ENCODE measurements at regions not wholly inside any gene's neighbourhood (a gene's known extent, or its start where the extent isn't known, plus 50 kb on each side); places are given as distances from the start of the nearest gene placed in this dataset.
A peak's percentile ranks its signal among the peaks of the same experiment; 100 is the strongest.

DNA sequence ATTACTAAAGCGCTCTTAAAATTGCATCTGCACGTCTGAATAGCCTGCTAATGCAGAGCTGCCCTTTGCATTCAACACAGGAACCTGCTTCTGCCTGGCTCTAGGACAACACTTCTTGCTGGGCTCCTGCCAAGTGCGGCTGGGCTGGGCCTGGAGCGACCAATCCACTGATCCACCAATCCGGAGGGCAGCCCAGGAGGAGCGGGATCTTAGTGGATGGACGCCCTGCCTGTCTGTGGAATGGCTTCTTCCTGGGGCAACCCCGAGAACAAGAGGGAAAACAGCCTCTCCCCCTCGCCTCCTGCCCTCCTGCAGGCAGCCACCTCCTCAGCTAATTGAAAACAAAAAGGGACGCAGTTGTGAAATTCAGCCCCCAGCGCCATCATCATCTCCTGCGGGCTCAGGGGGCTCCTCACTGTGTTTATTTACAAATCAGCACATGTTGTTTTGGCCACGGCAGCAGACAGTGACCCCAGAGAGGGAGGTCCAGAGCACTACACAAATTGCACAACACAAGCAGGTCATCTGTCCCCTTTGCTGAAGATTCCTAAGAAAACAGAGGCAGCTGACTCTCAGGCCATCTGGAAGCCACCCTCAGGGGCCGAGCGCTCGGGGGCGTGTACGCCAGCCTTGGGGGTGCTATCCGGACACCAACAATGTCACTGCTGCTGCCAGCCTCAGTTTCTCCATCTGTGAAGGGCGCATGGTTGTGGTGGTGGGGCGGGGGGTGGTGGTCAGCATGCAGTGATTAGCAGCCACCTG, 57.3 kb downstream of the GADD45G start:
- H3K36me3 ChIP-seq (ENCODE audit: insufficient read depth, low read length): no peaks in the 10 kb centered on the region
- TF ChIP-seq, protein P1, sequence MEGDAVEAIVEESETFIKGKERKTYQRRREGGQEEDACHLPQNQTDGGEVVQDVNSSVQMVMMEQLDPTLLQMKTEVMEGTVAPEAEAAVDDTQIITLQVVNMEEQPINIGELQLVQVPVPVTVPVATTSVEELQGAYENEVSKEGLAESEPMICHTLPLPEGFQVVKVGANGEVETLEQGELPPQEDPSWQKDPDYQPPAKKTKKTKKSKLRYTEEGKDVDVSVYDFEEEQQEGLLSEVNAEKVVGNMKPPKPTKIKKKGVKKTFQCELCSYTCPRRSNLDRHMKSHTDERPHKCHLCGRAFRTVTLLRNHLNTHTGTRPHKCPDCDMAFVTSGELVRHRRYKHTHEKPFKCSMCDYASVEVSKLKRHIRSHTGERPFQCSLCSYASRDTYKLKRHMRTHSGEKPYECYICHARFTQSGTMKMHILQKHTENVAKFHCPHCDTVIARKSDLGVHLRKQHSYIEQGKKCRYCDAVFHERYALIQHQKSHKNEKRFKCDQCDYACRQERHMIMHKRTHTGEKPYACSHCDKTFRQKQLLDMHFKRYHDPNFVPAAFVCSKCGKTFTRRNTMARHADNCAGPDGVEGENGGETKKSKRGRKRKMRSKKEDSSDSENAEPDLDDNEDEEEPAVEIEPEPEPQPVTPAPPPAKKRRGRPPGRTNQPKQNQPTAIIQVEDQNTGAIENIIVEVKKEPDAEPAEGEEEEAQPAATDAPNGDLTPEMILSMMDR (IDR thresholded peaks at IDR 0.05; ENCODE audit: extremely low read depth, low read depth, low read length): no peak
- H3K4me1 ChIP-seq (ENCODE audit: insufficient read depth, low read length): no peaks in the 10 kb centered on the region
- H3K9me3 ChIP-seq (ENCODE audit: low read depth, low read length): no peaks in the 10 kb centered on the region
- H2AFZ ChIP-seq (ENCODE audit: low read length): peak overlapping the region; percentile 65
- DNase-seq (ENCODE audit: insufficient read length, low spot score, missing footprints): peak; percentile 89
- H4K20me1 ChIP-seq (ENCODE audit: insufficient read depth, low read length): no peaks in the 10 kb centered on the region
- H3K4me2 ChIP-seq (ENCODE audit: insufficient read depth, low read length): no peak overlapping the region
- no peaks in the 10 kb centered on the region for H3K27me3 ChIP-seq (ENCODE audit: insufficient read depth, low read length)
- no peak overlapping the region for H3K27ac ChIP-seq (ENCODE audit: low read depth, low read length)
- H3K4me3 ChIP-seq (ENCODE audit: insufficient read depth, low read length): no peak overlapping the region
- no peaks in the 10 kb centered on the region for H3K79me2 ChIP-seq (ENCODE audit: insufficient read depth, low read length)

DNA sequence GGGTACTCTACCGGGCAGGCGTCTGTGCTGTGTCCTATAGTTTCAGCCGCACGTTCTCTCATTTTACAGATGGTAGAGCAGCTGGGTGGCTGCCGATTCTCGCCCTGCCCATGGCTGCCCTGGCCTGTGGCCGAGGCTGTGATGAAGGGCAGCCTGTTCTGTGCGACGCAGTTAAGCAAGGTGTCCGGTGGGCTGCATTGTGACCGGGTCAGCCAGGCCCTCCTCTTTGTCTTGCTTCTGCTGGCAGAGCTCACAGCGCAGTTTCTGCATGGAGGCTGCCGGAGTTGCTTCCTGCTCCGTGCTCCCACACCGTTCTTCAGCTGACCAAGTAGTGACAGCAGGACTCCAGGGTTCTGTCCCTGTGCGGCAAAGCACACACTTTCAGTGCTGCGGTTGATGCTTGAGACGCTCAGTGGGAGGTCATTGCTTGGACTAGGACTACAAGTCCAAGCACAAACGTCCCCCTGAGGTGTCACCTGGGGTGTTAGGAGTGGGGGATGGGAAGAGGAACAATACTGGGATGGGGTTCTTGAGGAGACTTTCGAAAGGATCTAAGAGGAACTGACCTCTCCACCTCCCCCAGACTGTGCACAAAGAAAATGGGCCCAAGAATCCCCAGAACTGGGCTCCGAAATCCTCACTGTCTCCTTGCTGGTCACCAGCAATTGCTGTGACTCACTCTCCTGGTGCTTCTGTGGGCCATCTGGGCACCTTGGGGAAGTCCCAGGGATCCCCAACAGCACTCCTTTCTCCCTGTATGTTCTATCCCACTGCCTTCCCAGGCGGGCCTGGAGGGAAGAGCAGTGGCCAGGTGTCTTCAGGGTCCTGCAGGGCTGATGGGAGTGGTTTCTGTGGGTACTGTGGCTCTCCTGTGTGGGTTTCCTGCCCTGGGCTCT, 58.2 kb downstream of the GADD45G start:
- H3K27me3 ChIP-seq (ENCODE audit: insufficient read depth, low read length): no peaks in the 10 kb centered on the region
- H3K9me3 ChIP-seq (ENCODE audit: low read depth, low read length): no peaks in the 10 kb centered on the region
- H3K27ac ChIP-seq (ENCODE audit: low read depth, low read length): no peak overlapping the region
- no peak overlapping the region for H3K4me3 ChIP-seq (ENCODE audit: insufficient read depth, low read length)
- no peaks in the 10 kb centered on the region for H3K79me2 ChIP-seq (ENCODE audit: insufficient read depth, low read length)
- DNase-seq (ENCODE audit: insufficient read length, low spot score, missing footprints): no peak
- H2AFZ ChIP-seq (ENCODE audit: low read length): no peak overlapping the region
- H4K20me1 ChIP-seq (ENCODE audit: insufficient read depth, low read length): no peaks in the 10 kb centered on the region
- TF ChIP-seq, protein P1 (IDR thresholded peaks at IDR 0.05; ENCODE audit: extremely low read depth, low read depth, low read length): no peak
- no peaks in the 10 kb centered on the region for H3K4me1 ChIP-seq (ENCODE audit: insufficient read depth, low read length)
- H3K36me3 ChIP-seq (ENCODE audit: insufficient read depth, low read length): no peaks in the 10 kb centered on the region
- H3K4me2 ChIP-seq (ENCODE audit: insufficient read depth, low read length): no peak overlapping the region

DNA sequence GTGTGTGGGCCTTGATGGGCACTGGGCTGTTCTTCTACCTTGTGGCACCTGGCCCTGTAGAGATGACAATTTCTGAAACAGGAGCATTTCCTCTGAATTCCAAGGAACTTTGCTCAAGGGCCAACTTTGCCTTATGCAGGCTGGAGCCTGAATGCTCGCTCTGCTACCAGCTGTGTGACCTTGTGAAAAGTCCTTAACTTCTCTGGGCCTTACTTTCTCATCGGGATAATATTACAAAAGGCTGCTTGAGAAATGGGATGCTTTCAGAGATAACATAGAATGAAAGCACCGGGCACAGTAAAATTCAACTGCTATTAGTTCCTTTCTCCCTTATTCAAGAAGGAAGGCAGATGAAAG, 58.8 kb downstream of the GADD45G start:
- no peaks in the 10 kb centered on the region for H4K20me1 ChIP-seq (ENCODE audit: insufficient read depth, low read length)
- H3K4me1 ChIP-seq (ENCODE audit: insufficient read depth, low read length): no peaks in the 10 kb centered on the region
- TF ChIP-seq, protein P1 (IDR thresholded peaks at IDR 0.05; ENCODE audit: extremely low read depth, low read depth, low read length): no peak
- H3K4me3 ChIP-seq (ENCODE audit: insufficient read depth, low read length): no peak overlapping the region
- no peaks in the 10 kb centered on the region for H3K9me3 ChIP-seq (ENCODE audit: low read depth, low read length)
- no peaks in the 10 kb centered on the region for H3K79me2 ChIP-seq (ENCODE audit: insufficient read depth, low read length)
- no peak overlapping the region for H3K4me2 ChIP-seq (ENCODE audit: insufficient read depth, low read length)
- H2AFZ ChIP-seq (ENCODE audit: low read length): no peak overlapping the region
- no peak for DNase-seq (ENCODE audit: insufficient read length, low spot score, missing footprints)
- H3K27ac ChIP-seq (ENCODE audit: low read depth, low read length): no peak overlapping the region
- H3K36me3 ChIP-seq (ENCODE audit: insufficient read depth, low read length): no peaks in the 10 kb centered on the region
- no peaks in the 10 kb centered on the region for H3K27me3 ChIP-seq (ENCODE audit: insufficient read depth, low read length)

DNA sequence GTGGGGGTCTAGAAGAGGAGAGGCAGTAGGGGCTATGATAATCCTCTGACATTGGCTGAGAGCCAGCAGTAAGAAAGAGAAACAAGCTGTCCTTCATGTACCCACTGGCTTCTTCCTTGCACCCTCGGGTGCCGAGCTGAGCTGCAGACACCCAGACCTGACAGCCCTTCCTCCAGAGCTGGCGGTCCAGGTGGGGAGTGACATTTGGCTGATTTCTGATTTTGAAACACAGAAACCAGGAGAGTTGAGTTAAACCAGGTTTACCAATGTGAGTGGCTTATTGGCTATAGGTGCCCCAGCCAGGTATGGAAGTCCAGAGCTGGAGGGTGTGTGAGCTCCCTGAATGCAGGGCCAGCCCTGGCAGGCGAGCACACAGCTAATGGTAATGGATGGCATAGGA, 59.2 kb downstream of the GADD45G start:
- no peaks in the 10 kb centered on the region for H3K27me3 ChIP-seq (ENCODE audit: insufficient read depth, low read length)
- no peaks in the 10 kb centered on the region for H4K20me1 ChIP-seq (ENCODE audit: insufficient read depth, low read length)
- H3K9me3 ChIP-seq (ENCODE audit: low read depth, low read length): no peaks in the 10 kb centered on the region
- TF ChIP-seq, protein P1 (IDR thresholded peaks at IDR 0.05; ENCODE audit: extremely low read depth, low read depth, low read length): no peak
- no peaks in the 10 kb centered on the region for H3K79me2 ChIP-seq (ENCODE audit: insufficient read depth, low read length)
- H3K4me2 ChIP-seq (ENCODE audit: insufficient read depth, low read length): no peak overlapping the region
- H2AFZ ChIP-seq (ENCODE audit: low read length): no peak overlapping the region
- no peaks in the 10 kb centered on the region for H3K36me3 ChIP-seq (ENCODE audit: insufficient read depth, low read length)
- H3K4me3 ChIP-seq (ENCODE audit: insufficient read depth, low read length): no peak overlapping the region
- H3K4me1 ChIP-seq (ENCODE audit: insufficient read depth, low read length): no peaks in the 10 kb centered on the region
- no peak overlapping the region for H3K27ac ChIP-seq (ENCODE audit: low read depth, low read length)
- no peak for DNase-seq (ENCODE audit: insufficient read length, low spot score, missing footprints)
